A673 (cell line): ENCODE measurements at regions not wholly inside any gene's neighbourhood (a gene's known extent, or its start where the extent isn't known, plus 50 kb on each side); places are given as distances from the start of the nearest gene placed in this dataset.

Source experiments
- BruUV-seq: library from RNA; stranded (reverse); fragments of 400-500 nt; replicated peaks from 2 replicates; lab custom pipeline; 2021; lab: Mats Ljungman, UMichigan
- CTCF ChIA-PET: fragments of 300-600 bp; sonication (Branson Sonifier 250); formaldehyde crosslinking; loops from one replicate; lab custom pipeline; 2022; ENCODE audit warnings: antibody characterized with exemption; lab: Charles Lee
- POLR2A ChIA-PET: fragments of 300-600 bp; sonication (Branson Sonifier 250); formaldehyde crosslinking; loops from one replicate; lab custom pipeline; 2022; ENCODE audit warnings: antibody characterized with exemption; ENCODE audit not compliant: low non-redundant PET; lab: Charles Lee
- DNase-seq: peaks from one replicate; pipeline ENCODE4 v3.0.0-alpha.2; 2015; ENCODE audit warnings: low spot score
- H3K27ac ChIP-seq: fragments of 200-600 bp; sonication (generic); 2 replicates; pipeline ENCODE4 v1.5.1; 2016; ENCODE audit warnings: mixed run types, low read depth, mild to moderate bottlenecking, mixed read lengths, antibody characterized with exemption, low read length; ENCODE audit not compliant: poor library complexity, severe bottlenecking
- H3K27me3 ChIP-seq: fragments of 200-600 bp; sonication (generic); replicated peaks from 2 replicates; pipeline ENCODE4 v1.6.1; 2017; ENCODE audit warnings: mixed run types, low read depth, mild to moderate bottlenecking, mixed read lengths, antibody characterized with exemption, low read length; ENCODE audit not compliant: insufficient read depth, poor library complexity
- H3K36me3 ChIP-seq: fragments of 200-600 bp; sonication (generic); 2 replicates; pipeline ENCODE4 v1.6.1; 2016; ENCODE audit warnings: mixed run types, mild to moderate bottlenecking, mixed read lengths, antibody characterized with exemption, low read length; ENCODE audit not compliant: insufficient read depth, poor library complexity, severe bottlenecking
- H3K4me1 ChIP-seq: fragments of 200-600 bp; sonication (generic); 2 replicates; pipeline ENCODE4 v1.6.1; 2017; ENCODE audit warnings: mixed run types, mild to moderate bottlenecking, mixed read lengths, antibody characterized with exemption, low read length; ENCODE audit not compliant: insufficient read depth, poor library complexity, severe bottlenecking
- H3K4me3 ChIP-seq: fragments of 200-600 bp; sonication (generic); 2 replicates; pipeline ENCODE4 v1.5.1; 2016; ENCODE audit warnings: low read depth, mixed run types, mild to moderate bottlenecking, mixed read lengths, low read length; ENCODE audit not compliant: poor library complexity, severe bottlenecking
- H3K9me3 ChIP-seq: fragments of 200-600 bp; sonication (generic); 2 replicates; pipeline ENCODE4 v1.6.1; 2016; ENCODE audit warnings: mixed run types, low read depth, mild to moderate bottlenecking, mixed read lengths, antibody characterized with exemption, low read length; ENCODE audit not compliant: poor library complexity, severe bottlenecking
- CTCF ChIP-seq: fragments of 300-800, 200-600 bp; sonication (generic); conservative IDR thresholded peaks from 2 replicates; pipeline ENCODE4 v1.5.1; 2017; ENCODE audit warnings: low read depth, mild to moderate bottlenecking, antibody characterized with exemption, low read length, moderate library complexity, mixed read lengths
- EZH2 ChIP-seq: fragments of 200-600 bp; sonication (generic); IDR thresholded peaks from 2 replicates; pipeline ENCODE4 v1.6.1; 2017; ENCODE audit warnings: borderline replicate concordance, low read depth, mild to moderate bottlenecking, mixed read lengths, antibody characterized with exemption, low read length; ENCODE audit not compliant: poor library complexity, severe bottlenecking
- intact Hi-C: fragments of 100-400 bp; cut with micrococcal nuclease; formaldehyde crosslinking; loops from one replicate; pipeline ENCODE4 v1.10.0; 2022; ENCODE audit not compliant: unreplicated experiment

GRCh38 chr3:159080821-159081220 is 279.0 kb downstream of the MFSD1 start:
- no peak overlapping the region for H3K27ac ChIP-seq
- intact Hi-C loops = no loop called here
- no peak for DNase-seq

GRCh38 chr3:159082519-159082918 is 280.7 kb downstream of the MFSD1 start:
- intact Hi-C loops = no loop called here
- H3K27ac ChIP-seq = no peak overlapping the region
- no peaks in the 10 kb centered on the region for H3K27me3 ChIP-seq
- no peaks in the 10 kb centered on the region for H3K9me3 ChIP-seq
- no peaks in the 10 kb centered on the region for H3K36me3 ChIP-seq
- no peaks in the 10 kb centered on the region for H3K4me1 ChIP-seq
- TF ChIP-seq CTCF (no peak), EZH2 (no peak)
- ChIA-PET CTCF (no interaction called here), POLR2A (no interaction called here)
- DNase-seq = no peak
- BruUV-seq = no TSS peak
- no peak overlapping the region for H3K4me3 ChIP-seq

More at GRCh38 chr3:159080821-159081220, 279.0 kb downstream of the MFSD1 start:
- TF ChIP-seq CTCF (no peak), EZH2 (no peak)
- Histone ChIP-seq H3K4me3 (no peak overlapping the region), H3K4me1 (no peaks in the 10 kb centered on the region), H3K27me3 (no peaks in the 10 kb centered on the region), H3K9me3 (no peaks in the 10 kb centered on the region), H3K36me3 (no peaks in the 10 kb centered on the region)
- CTCF ChIA-PET = no interaction called here
- POLR2A ChIA-PET = no interaction called here
- no TSS peak for BruUV-seq

- Histone ChIP-seq H3K27me3 (no peaks in the 10 kb centered on the region), H3K4me1 (no peaks in the 10 kb centered on the region), H3K27ac (no peak overlapping the region), H3K36me3 (no peaks in the 10 kb centered on the region), H3K9me3 (no peaks in the 10 kb centered on the region), H3K4me3 (no peak overlapping the region)
- no peak for DNase-seq
- intact Hi-C loops = no loop called here
- ChIA-PET CTCF (no interaction called here), POLR2A (no interaction called here)
- no TSS peak for BruUV-seq
- no peak for TF ChIP-seq EZH2
- TF ChIP-seq CTCF = no peak
Measured at GRCh38 chr3:159091936-159092335, 290.1 kb downstream of the MFSD1 start.
